Lower lobe of right lung (tissue), 2 donors: ENCODE measurements at regions not wholly inside any gene's neighbourhood (a gene's known extent, or its start where the extent isn't known, plus 50 kb on each side); places are given as distances from the start of the nearest gene placed in this dataset.

Source experiments
- ATAC-seq, 2 donors: fragments of 200-7000 bp; cut with Tn5 transposase; one replicate each; pipeline ENCODE4 v1.9.1; 2020 to 2022; ENCODE audit warnings: mild to moderate bottlenecking in 2 of 2, moderate library complexity in 2 of 2
- DNase-seq: peaks from one replicate; pipeline ENCODE4 v3.0.0-alpha.2; 2020
- H3K27ac ChIP-seq: fragments of 200-600 bp; one replicate; pipeline ENCODE4 v1.8.0; 2022
- H3K27me3 ChIP-seq: fragments of 200-600 bp; one replicate; pipeline ENCODE4 v1.8.0; 2022; ENCODE audit warnings: low read depth
- H3K36me3 ChIP-seq: fragments of 200-600 bp; one replicate; pipeline ENCODE4 v1.8.0; 2022; ENCODE audit warnings: mild to moderate bottlenecking
- H3K4me1 ChIP-seq: fragments of 200-600 bp; one replicate; pipeline ENCODE4 v1.8.0; 2022
- H3K4me3 ChIP-seq: fragments of 200-600 bp; one replicate; pipeline ENCODE4 v1.8.0; 2022; ENCODE audit warnings: mild to moderate bottlenecking
- H3K9me3 ChIP-seq: fragments of 200-600 bp; one replicate; pipeline ENCODE4 v1.8.0; 2022
- intact Hi-C: fragments of 100-400 bp; cut with DNase I; formaldehyde crosslinking; loops from one replicate; pipeline ENCODE4 v1.11.0; 2022
- TF ChIP-seq, protein P1 (sequence below): fragments of 200-600 bp; IDR thresholded peaks from one replicate; pipeline ENCODE4 v1.8.0; 2022; ENCODE audit warnings: antibody characterized with exemption, mild to moderate bottlenecking
- donor health status: DM: no; HTN: yes; CAD: no; lungs with severe emphysema.

GRCh38 chr6:66199171-66199570, 492.1 kb upstream of the EYS start:
- TF ChIP-seq, protein P1, sequence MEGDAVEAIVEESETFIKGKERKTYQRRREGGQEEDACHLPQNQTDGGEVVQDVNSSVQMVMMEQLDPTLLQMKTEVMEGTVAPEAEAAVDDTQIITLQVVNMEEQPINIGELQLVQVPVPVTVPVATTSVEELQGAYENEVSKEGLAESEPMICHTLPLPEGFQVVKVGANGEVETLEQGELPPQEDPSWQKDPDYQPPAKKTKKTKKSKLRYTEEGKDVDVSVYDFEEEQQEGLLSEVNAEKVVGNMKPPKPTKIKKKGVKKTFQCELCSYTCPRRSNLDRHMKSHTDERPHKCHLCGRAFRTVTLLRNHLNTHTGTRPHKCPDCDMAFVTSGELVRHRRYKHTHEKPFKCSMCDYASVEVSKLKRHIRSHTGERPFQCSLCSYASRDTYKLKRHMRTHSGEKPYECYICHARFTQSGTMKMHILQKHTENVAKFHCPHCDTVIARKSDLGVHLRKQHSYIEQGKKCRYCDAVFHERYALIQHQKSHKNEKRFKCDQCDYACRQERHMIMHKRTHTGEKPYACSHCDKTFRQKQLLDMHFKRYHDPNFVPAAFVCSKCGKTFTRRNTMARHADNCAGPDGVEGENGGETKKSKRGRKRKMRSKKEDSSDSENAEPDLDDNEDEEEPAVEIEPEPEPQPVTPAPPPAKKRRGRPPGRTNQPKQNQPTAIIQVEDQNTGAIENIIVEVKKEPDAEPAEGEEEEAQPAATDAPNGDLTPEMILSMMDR: no peak
- ATAC-seq (no peak), DNase-seq (no peak)
- H3K27me3 ChIP-seq: no peaks in the 10 kb centered on the region
- H3K4me1 ChIP-seq: no peaks in the 10 kb centered on the region
- no peaks in the 10 kb centered on the region for H3K9me3 ChIP-seq
- H3K4me3 ChIP-seq: no peak overlapping the region
- H3K27ac ChIP-seq: no peak overlapping the region
- intact Hi-C loops: no loop called here
- no peaks in the 10 kb centered on the region for H3K36me3 ChIP-seq

DNA sequence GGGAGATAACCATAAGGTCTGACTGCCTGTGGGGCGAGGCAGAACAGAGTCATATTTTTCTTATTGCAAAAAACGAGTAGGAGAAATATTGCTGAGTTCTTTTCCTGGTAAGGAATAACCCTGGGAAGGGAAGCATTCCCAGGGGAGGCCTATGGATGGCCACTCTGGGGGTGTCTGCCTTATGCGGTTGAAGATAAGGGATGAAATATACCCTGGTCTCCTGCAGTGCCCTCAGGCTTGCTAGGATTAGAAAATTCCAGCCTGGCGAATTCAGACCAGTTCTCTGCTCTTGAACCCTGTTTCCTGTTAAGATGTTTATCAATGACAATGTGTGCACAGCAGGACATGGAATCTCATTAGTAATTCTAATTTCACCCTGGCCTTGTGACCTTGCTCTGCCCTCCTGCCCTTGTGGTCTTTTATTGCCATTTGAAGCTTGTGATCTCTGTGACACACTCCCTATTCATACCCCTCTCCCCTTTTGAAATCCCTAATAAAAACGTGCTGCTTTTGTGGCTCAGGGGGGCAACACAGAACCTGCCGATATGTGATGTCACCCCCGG, 491.1 kb upstream of the EYS start:
- no peak overlapping the region for H3K4me3 ChIP-seq
- H3K27ac ChIP-seq: no peak overlapping the region
- H3K9me3 ChIP-seq: no peaks in the 10 kb centered on the region
- H3K4me1 ChIP-seq: no peaks in the 10 kb centered on the region
- TF ChIP-seq, protein P1: no peak
- H3K36me3 ChIP-seq: no peaks in the 10 kb centered on the region
- no peak for ATAC-seq
- H3K27me3 ChIP-seq: no peaks in the 10 kb centered on the region
- intact Hi-C loops: no loop called here
- DNase-seq: no peak

- TF ChIP-seq, protein P1: no peak
- no peak overlapping the region for H3K27ac ChIP-seq
- no peaks in the 10 kb centered on the region for H3K9me3 ChIP-seq
- H3K4me3 ChIP-seq: no peak overlapping the region
- no peak for ATAC-seq
- intact Hi-C loops: no loop called here
- H3K4me1 ChIP-seq: no peaks in the 10 kb centered on the region
- no peak for DNase-seq
- no peaks in the 10 kb centered on the region for H3K27me3 ChIP-seq
- H3K36me3 ChIP-seq: no peaks in the 10 kb centered on the region
Observed at GRCh38 chr6:66190858-66191257, 483.8 kb upstream of the EYS start.

- intact Hi-C loops: no loop called here
- TF ChIP-seq, protein P1: no peak
- Histone ChIP-seq H3K4me3 (no peak overlapping the region), H3K36me3 (no peaks in the 10 kb centered on the region), H3K27me3 (no peaks in the 10 kb centered on the region), H3K9me3 (no peaks in the 10 kb centered on the region), H3K4me1 (no peaks in the 10 kb centered on the region), H3K27ac (no peak overlapping the region)
- DNase-seq (no peak), ATAC-seq (no peak)
Observed at GRCh38 chr6:66189915-66190314, 482.9 kb upstream of the EYS start.

- H3K9me3 ChIP-seq: no peaks in the 10 kb centered on the region
- no peaks in the 10 kb centered on the region for H3K36me3 ChIP-seq
- H3K27ac ChIP-seq: no peak overlapping the region
- H3K4me3 ChIP-seq: no peak overlapping the region
- ATAC-seq (no peak), DNase-seq (no peak)
- intact Hi-C loops: no loop called here
- no peaks in the 10 kb centered on the region for H3K4me1 ChIP-seq
- TF ChIP-seq, protein P1: no peak
- no peaks in the 10 kb centered on the region for H3K27me3 ChIP-seq
Observed at GRCh38 chr6:66186756-66187155, 479.7 kb upstream of the EYS start.

DNA sequence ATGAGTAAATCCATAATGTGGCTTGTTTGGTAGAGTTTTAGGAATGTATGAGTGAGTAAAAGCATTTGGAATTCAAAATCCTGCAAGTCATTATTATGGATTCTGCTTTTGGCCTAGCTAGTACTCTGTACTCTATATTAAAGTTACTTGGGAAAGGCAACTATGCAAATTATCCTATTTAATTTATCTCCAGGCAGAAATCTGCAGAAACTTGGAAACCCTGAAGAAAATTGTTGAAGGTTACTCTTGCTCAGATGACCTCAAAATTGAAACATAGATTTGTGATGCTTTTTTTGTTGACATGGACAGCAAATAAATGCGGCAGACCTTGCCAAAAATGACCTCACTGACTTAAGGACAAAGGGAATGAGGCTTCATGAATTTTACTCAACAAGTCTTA, 477.1 kb upstream of the EYS start:
- ATAC-seq: no peak
- Histone ChIP-seq H3K27ac (no peak overlapping the region), H3K36me3 (no peaks in the 10 kb centered on the region), H3K9me3 (no peaks in the 10 kb centered on the region), H3K27me3 (no peaks in the 10 kb centered on the region), H3K4me3 (no peak overlapping the region), H3K4me1 (no peaks in the 10 kb centered on the region)
- no peak for DNase-seq
- TF ChIP-seq, protein P1: no peak
- intact Hi-C loops: no loop called here
